PC-3 (cell line): ENCODE measurements at regions not wholly inside any gene's neighbourhood (a gene's known extent, or its start where the extent isn't known, plus 50 kb on each side); places are given as distances from the start of the nearest gene placed in this dataset.

Experiments used
- ATAC-seq: fragments of 200-7000 bp; cut with Tn5 transposase; 2 replicates; pipeline ENCODE4 v1.9.1; 2020; ENCODE audit warnings: mild to moderate bottlenecking, moderate library complexity
- BruUV-seq: library from RNA; stranded (reverse); fragments of 400-500 nt; replicated peaks from 2 replicates; lab custom pipeline; 2021; lab: Mats Ljungman, UMichigan
- CTCF ChIA-PET: fragments of 300-600 bp; sonication (Branson Sonifier 250); formaldehyde crosslinking; loops from one replicate; lab custom pipeline; 2022; ENCODE audit warnings: antibody characterized with exemption; lab: Charles Lee
- POLR2A ChIA-PET: fragments of 300-600 bp; sonication (Branson Sonifier 250); formaldehyde crosslinking; loops from one replicate; lab custom pipeline; 2022; ENCODE audit warnings: antibody characterized with exemption; ENCODE audit not compliant: unreplicated experiment; lab: Charles Lee
- DNase-seq: peaks from one replicate; pipeline ENCODE4 v3.0.0-alpha.2; 2015
- H2AFZ ChIP-seq: fragments of 300-600 bp; sonication (generic); 2 replicates; pipeline ENCODE4 v1.6.0; 2016; ENCODE audit warnings: antibody characterized with exemption, low read length
- H3F3A ChIP-seq: fragments of 300-600 bp; sonication (generic); one replicate; pipeline ENCODE4 v1.6.0; 2017; ENCODE audit warnings: antibody characterized with exemption, low read length, control low read depth, mild to moderate bottlenecking; ENCODE audit not compliant: unreplicated experiment
- H3K27ac ChIP-seq: fragments of 300-600 bp; sonication (generic); 2 replicates; pipeline ENCODE4 v1.5.1; 2016; ENCODE audit warnings: mild to moderate bottlenecking, low read length
- H3K27me3 ChIP-seq: fragments of 300-600 bp; sonication (generic); 2 replicates; pipeline ENCODE4 v1.6.1; 2016; ENCODE audit warnings: low read length, mixed read lengths
- H3K36me3 ChIP-seq: fragments of 300-600 bp; sonication (generic); 2 replicates; pipeline ENCODE4 v1.6.1; 2016; ENCODE audit warnings: low read depth, mixed run types, low read length, mixed read lengths
- H3K4me1 ChIP-seq: fragments of 300-600 bp; sonication (generic); 2 replicates; pipeline ENCODE4 v1.5.1; 2016; ENCODE audit warnings: low read length; ENCODE audit not compliant: insufficient read depth
- H3K4me2 ChIP-seq: fragments of 300-600 bp; sonication (generic); 2 replicates; pipeline ENCODE4 v1.6.0; 2016; ENCODE audit warnings: low read length
- H3K4me3 ChIP-seq: fragments of 300-600 bp; sonication (generic); 2 replicates; pipeline ENCODE4 v1.5.1; 2016; ENCODE audit warnings: mild to moderate bottlenecking, low read length, mixed read lengths
- H3K79me2 ChIP-seq: fragments of 300-600 bp; sonication (generic); 2 replicates; pipeline ENCODE4 v1.6.1; 2017; ENCODE audit warnings: low read length, mixed read lengths
- H3K9ac ChIP-seq: fragments of 300-600 bp; sonication (generic); 2 replicates; pipeline ENCODE4 v1.6.0; 2016; ENCODE audit warnings: mild to moderate bottlenecking, low read length
- H3K9me2 ChIP-seq: fragments of 300-600 bp; sonication (generic); replicated peaks from 2 replicates; pipeline ENCODE4 v1.6.1; 2016; ENCODE audit warnings: mixed run types, low read length, mixed read lengths
- H3K9me3 ChIP-seq: fragments of 300-600 bp; sonication (generic); 2 replicates; pipeline ENCODE4 v1.6.1; 2016; ENCODE audit warnings: low read length, mixed read lengths
- H4K20me1 ChIP-seq: fragments of 300-600 bp; sonication (generic); 2 replicates; pipeline ENCODE4 v1.6.1; 2016; ENCODE audit warnings: low read length, mixed read lengths
- EZH2 ChIP-seq: fragments of 300-600 bp; sonication (generic); IDR thresholded peaks from one replicate; pipeline ENCODE4 v1.6.1; 2017; ENCODE audit warnings: antibody characterized with exemption, mild to moderate bottlenecking, low read length; ENCODE audit not compliant: unreplicated experiment
- EZH2phosphoT487 ChIP-seq: fragments of 300-600 bp; sonication (generic); IDR thresholded peaks from 2 replicates; pipeline ENCODE4 v1.6.1; 2018; ENCODE audit warnings: mild to moderate bottlenecking, antibody characterized with exemption, low read length, borderline replicate concordance
- intact Hi-C: fragments of 100-400 bp; cut with micrococcal nuclease; formaldehyde crosslinking; loops from 2 replicates; pipeline ENCODE4 v1.9.0; 2023
- TF ChIP-seq, protein P1 (sequence below): fragments of 300-600 bp; sonication (generic); conservative IDR thresholded peaks from 2 replicates; pipeline ENCODE4 v1.5.1; 2017; ENCODE audit warnings: antibody characterized with exemption, low read depth, mild to moderate bottlenecking, low read length

DNA sequence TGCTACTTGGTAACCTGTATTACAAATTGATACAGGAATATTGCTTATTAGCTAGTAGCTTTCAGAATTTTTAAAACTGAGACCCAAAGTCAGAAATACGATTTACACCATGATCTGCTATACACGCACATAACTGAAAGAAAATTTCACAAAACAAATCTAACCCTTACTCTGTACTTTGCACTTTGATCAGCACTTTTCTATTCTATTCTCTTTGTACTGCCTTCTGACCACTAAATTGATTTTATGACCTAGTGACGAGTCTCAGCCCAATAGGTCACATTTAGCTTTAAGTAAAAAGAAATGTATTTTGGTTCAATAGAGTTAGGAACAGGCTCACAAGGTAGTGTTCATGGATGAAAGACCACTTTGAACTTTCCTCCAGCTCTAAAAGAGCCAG, 252.5 kb downstream of the TBX18 start:
- DNase-seq: no peak
- CTCF ChIA-PET: no interaction called here

DNA sequence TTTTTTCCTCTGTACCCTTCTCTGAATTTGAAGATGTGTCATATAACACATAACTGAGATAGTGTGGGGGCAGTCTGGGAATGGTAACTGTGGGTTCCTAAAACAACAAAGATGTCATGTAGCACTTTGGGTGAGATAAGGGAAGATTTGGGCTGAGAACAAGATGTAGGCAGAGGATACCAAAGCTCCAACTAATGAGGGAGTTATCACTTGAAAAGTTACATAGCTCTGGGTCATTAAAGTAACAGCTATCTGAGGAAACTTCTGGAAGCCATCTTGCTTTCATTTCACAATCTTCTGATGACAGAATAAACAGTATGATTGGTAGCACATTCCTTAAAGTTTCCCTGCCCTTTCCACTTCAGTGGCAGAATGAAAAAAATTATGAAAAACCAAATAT, 255.4 kb downstream of the TBX18 start:
- H3F3A ChIP-seq: no peaks in the 10 kb centered on the region
- no peaks in the 10 kb centered on the region for H4K20me1 ChIP-seq
- TF ChIP-seq, protein P1, sequence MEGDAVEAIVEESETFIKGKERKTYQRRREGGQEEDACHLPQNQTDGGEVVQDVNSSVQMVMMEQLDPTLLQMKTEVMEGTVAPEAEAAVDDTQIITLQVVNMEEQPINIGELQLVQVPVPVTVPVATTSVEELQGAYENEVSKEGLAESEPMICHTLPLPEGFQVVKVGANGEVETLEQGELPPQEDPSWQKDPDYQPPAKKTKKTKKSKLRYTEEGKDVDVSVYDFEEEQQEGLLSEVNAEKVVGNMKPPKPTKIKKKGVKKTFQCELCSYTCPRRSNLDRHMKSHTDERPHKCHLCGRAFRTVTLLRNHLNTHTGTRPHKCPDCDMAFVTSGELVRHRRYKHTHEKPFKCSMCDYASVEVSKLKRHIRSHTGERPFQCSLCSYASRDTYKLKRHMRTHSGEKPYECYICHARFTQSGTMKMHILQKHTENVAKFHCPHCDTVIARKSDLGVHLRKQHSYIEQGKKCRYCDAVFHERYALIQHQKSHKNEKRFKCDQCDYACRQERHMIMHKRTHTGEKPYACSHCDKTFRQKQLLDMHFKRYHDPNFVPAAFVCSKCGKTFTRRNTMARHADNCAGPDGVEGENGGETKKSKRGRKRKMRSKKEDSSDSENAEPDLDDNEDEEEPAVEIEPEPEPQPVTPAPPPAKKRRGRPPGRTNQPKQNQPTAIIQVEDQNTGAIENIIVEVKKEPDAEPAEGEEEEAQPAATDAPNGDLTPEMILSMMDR: no peak
- TF ChIP-seq EZH2phosphoT487: no peak
- no peak for TF ChIP-seq EZH2
- ChIA-PET CTCF (no interaction called here), POLR2A (no interaction called here)
- H2AFZ ChIP-seq: no peak overlapping the region
- no peak overlapping the region for H3K4me2 ChIP-seq
- H3K4me1 ChIP-seq: peaks cover 11% of the 10 kb centered on the region
- H3K36me3 ChIP-seq: no peaks in the 10 kb centered on the region
- no peak overlapping the region for H3K27ac ChIP-seq
- H3K9me3 ChIP-seq: no peaks in the 10 kb centered on the region
- H3K27me3 ChIP-seq: no peaks in the 10 kb centered on the region
- BruUV-seq: no TSS peak
- H3K4me3 ChIP-seq: no peak overlapping the region
- intact Hi-C loops: no loop called here
- ATAC-seq (no peak), DNase-seq (no peak)
- H3K79me2 ChIP-seq: no peaks in the 10 kb centered on the region
- no peaks in the 10 kb centered on the region for H3K9me2 ChIP-seq
- H3K9ac ChIP-seq: no peak overlapping the region

More for the DNA sequence above, 252.5 kb downstream of the TBX18 start:
- Histone ChIP-seq H3K36me3 (no peaks in the 10 kb centered on the region), H3K9ac (no peak overlapping the region), H3K27ac (no peak overlapping the region), H3K4me2 (no peak overlapping the region), H3K79me2 (no peaks in the 10 kb centered on the region), H2AFZ (no peak overlapping the region), H3K9me2 (no peaks in the 10 kb centered on the region), H3F3A (no peaks in the 10 kb centered on the region), H4K20me1 (no peaks in the 10 kb centered on the region), H3K4me3 (no peak overlapping the region), H3K9me3 (no peaks in the 10 kb centered on the region), H3K4me1 (peaks cover 11% of the 10 kb centered on the region), H3K27me3 (no peaks in the 10 kb centered on the region)
- intact Hi-C loops: no loop called here
- ATAC-seq: no peak
- TF ChIP-seq, protein P1: no peak
- TF ChIP-seq EZH2 (no peak), EZH2phosphoT487 (no peak)
- POLR2A ChIA-PET: no interaction called here
- BruUV-seq: no TSS peak

DNA sequence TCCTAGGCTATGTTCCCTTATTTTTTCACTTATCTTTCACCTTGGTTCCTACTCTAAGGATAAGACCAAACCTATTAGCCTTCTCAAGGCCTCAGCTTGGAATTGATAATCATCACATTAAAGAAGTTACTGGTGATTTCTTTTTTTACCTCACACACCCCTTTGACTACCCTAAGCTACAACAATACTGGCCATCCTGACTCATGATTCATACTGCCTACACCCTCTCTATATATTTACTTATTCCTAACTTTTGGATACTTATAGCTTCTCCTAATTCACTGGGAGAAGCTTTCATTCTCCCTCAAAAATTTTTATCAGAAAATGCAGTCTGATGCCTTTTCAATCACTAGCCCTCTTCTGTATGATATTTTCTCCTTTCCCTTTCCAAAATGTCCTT, 256.1 kb downstream of the TBX18 start:
- Histone ChIP-seq H3F3A (no peaks in the 10 kb centered on the region), H4K20me1 (no peaks in the 10 kb centered on the region), H3K9ac (no peak overlapping the region), H3K4me2 (no peak overlapping the region), H3K79me2 (no peaks in the 10 kb centered on the region), H3K27me3 (no peaks in the 10 kb centered on the region), H3K9me3 (no peaks in the 10 kb centered on the region), H3K27ac (no peak overlapping the region), H2AFZ (no peak overlapping the region), H3K9me2 (no peaks in the 10 kb centered on the region), H3K4me1 (peaks cover 11% of the 10 kb centered on the region), H3K36me3 (no peaks in the 10 kb centered on the region), H3K4me3 (no peak overlapping the region)
- CTCF ChIA-PET: no interaction called here
- intact Hi-C loops: no loop called here
- no TSS peak for BruUV-seq
- DNase-seq: peak; percentile 17
- TF ChIP-seq EZH2 (no peak), EZH2phosphoT487 (no peak)
- TF ChIP-seq, protein P1: no peak
- POLR2A ChIA-PET: no interaction called here
- ATAC-seq: peak; percentile 78
